Suppressor macrophage (primary cell): ENCODE measurements at regions not wholly inside any gene's neighbourhood (a gene's known extent, or its start where the extent isn't known, plus 50 kb on each side); places are given as distances from the start of the nearest gene placed in this dataset.

Experiments
- DNase-seq, 4 experiments: peaks; one replicate each; pipeline ENCODE4 v3.0.0-alpha.2; 2020 to 2022

DNA sequence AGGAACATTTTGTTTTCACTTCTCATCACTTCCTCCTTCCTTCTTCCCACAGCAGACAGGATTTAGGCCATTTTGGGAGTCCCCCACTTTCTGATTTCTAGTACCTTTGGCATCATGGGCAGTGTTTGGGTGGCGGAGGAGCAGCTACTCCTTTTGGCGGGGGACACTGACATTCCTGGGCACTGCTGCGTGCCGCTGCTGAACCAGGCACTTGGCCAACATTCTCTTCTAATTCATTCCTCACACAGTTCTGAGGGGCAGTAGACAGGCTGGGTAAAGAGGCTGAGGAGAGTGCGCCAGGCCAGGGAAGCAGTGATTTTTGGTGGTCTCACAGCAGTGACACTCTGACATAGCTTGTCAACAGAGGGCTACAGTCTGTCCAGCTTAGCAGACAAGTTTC lies 270.2 kb downstream of the LOXHD1 start:
- no peak for DNase-seq

DNA sequence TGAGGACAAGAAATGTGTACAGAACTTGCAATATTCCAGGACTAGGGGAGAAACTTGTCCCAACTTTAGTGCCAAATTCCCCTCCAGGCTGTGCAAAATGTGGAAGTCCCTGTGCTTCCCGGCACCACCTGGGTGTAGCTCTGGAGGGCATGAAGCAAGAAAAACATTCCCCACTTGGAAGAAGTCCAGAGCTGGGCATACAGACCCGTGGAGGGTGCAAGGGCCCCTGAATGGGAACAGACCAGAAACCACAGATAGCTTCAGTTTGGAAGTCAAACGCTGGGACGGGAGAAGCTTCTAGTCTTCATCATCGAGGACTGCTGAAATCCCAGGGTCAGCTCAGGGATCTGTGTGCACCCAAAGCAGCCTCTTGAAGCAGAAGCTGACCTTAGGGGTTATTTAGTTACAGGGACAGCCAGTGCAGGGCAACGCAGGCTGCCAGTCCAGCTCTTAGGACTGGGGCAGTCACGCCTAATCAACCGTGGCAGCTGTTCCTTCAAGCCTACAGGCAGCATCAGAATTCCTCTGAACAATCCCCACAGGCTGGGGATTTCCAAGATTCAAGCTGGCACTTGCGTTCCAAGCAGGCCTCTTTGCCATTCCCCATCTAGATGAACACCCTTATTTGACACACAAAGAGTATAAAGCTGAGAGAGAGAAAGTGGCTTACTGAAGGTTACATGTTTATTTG lies 269.4 kb downstream of the LOXHD1 start:
- DNase-seq = no peak

GRCh38 chr18:46388286-46388685 lies 268.7 kb downstream of the LOXHD1 start:
- DNase-seq = no peak

- no peak for DNase-seq
Measured at GRCh38 chr18:46392576-46392975, 264.4 kb downstream of the LOXHD1 start.

DNA sequence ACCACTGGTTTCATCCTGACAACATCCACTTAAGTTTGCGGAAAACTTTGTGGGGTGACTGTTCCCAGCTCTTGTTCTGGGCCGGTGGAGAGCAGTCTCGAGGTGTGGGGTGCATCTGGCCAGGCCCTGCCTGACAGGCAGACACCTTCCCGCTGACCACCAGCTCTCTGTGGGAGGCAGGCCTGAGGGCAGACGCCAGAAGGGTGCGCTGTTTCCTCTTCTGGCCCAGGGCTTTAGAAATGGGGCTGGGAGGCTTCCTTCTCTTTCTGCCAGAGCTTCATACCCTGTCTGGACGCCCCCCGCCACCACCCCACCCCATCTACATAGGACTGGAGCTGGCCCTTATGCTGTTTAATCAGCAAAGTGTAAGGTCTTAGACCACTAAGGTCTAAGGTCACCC lies 263.8 kb downstream of the LOXHD1 start:
- DNase-seq = no peak

- DNase-seq = no peak
Measured at GRCh38 chr18:46393961-46394360, 263.1 kb downstream of the LOXHD1 start.

- DNase-seq = no peak
Measured at GRCh38 chr18:46395795-46396194, 261.2 kb downstream of the LOXHD1 start.

DNA sequence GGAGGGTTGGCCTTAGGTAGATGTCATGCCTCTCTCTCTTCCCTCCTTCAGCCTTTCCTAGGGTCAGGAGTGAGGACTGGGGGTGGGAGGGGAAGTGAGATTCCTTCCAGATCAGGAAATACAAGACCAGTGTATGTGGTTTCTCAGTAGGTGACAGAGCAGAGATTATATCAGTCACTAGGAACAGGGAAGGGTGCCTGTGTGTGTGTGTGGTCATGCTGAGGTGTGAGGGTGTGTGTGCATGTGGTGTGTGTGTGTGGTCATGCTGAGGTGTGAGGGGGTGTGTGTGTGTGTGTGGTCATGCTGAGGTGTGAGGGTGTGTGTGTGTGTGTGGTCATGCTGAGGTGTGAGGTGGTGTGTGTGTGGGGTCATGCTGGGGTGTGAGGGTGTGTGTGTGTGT lies 259.8 kb downstream of the LOXHD1 start:
- peak in 1 of 4 experiments; percentile 6 for DNase-seq

GRCh38 chr18:46398005-46398404 lies 259.0 kb downstream of the LOXHD1 start:
- no peak for DNase-seq

DNA sequence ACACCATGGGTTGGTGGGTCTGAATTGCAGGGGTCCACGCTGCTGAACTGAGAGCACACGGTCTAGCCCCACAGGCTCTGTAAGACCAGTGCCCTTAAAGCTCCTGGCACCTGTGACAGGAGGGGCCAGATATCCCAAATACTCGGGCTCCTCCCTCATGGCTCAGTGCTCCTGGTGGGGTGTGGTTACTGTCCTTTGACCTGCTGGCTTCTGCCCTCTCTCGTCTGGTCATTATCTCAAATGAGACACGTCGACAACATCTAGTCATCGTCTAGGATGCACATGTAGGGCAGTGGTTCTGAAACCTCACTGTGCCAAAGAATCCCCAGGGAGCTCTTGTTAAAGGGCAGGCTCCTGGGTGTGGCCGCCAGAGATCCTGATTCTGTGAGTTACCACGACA lies 258.4 kb downstream of the LOXHD1 start:
- no peak for DNase-seq

DNA sequence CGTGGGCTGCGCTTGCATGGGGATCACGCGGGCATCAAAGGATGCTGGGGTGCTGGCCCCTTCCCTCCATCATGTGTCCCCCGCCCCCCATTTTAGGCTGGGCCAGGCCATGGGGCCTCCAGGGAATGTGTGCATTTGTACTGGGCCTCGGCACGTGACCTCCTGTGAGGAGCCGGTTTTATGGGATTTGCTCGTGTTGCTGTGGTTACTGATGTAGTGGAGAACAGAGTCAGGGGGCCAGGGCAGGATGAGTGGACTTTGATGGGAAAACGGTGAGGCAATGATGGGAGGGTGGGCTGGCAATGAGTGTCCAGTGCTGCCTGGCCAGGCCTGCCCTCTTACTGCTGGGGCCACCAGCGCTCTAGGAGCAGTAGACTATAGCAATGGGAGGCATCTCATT lies 257.7 kb downstream of the LOXHD1 start:
- no peak for DNase-seq

DNA sequence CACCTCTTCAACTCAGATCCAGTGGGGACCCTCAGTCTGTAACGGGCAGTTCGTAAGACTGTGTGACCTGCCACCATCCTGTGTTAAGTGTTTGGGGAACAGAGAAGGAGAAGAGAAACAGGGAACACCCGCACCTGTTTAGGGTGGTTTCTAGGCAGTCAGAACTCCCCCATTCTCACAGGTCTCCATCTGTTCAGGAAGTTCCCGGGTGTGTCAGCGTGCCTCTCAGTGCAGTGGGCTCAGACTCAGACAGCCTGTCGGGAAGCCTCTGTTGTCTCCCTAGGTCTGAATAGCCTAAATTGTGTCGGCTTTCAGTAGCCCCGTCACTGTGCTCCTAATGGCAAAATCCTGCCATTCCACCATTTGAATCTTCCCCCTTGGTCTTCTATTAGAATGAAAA lies 256.6 kb downstream of the LOXHD1 start:
- no peak for DNase-seq

DNA sequence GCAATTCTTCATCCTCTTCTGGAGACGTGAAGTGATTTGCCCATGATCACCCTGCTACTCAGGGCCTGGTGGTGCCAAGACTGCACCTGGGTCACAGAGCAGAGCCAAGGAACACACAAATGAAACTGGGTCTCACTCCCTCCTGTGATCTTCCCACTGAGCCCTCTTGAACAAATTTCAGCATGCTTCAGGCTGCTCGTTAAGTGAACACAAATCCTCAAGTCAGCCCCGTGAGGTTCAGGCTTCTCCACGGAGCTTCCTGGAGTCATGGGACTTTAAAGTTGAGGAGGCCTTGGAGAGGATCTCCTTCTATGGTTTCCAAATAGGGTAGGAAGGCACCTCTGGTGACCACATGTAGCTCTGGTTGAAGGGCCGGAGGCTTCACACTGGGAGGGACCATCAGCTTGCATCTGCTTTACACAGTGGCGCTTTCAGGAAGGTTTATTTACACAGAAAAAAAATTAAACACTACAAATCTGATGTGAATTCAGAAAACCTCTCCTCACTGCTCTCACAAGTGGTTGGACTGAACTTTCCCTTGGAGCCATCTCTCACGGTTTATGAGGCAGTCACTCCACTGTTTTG lies 255.4 kb downstream of the LOXHD1 start:
- DNase-seq = no peak

DNA sequence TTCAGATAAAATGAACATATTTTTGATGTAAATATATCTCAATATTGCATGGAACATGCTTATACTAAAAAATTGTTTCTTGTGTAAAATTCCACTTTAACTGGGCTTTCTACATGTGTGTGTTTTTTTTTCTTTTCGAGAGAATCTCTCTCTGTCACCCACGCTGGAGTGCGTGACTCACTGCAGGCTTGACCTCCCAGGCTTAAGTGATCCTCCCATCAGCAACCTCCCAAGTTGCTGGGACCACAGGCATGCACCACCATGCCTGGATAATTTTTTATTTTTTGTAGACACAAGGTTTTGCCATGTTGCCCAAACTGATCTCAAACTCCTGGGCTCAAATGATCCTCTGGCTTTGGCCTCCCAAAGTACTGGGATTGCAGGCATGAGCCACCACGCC lies 254.6 kb downstream of the LOXHD1 start:
- no peak for DNase-seq

DNA sequence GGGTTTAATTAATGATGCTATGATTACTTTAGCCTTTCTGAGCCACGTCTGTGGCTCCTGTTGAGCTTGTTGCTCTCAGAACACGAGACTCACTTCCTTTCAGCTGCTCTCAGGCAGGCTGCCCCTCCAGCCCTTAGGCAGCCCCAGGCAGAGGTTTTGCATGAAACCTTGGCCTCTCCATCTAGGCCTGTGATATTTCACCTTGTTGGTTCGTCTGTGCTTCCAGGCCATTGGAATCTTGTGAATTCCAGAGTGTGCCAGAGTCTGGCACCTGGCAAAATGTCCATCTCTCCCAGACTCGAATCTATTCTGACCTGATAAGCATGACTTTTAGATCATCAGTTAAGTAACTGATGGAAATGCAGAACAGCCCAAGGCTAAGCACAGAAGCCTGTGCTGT lies 254.1 kb downstream of the LOXHD1 start:
- DNase-seq = no peak

DNA sequence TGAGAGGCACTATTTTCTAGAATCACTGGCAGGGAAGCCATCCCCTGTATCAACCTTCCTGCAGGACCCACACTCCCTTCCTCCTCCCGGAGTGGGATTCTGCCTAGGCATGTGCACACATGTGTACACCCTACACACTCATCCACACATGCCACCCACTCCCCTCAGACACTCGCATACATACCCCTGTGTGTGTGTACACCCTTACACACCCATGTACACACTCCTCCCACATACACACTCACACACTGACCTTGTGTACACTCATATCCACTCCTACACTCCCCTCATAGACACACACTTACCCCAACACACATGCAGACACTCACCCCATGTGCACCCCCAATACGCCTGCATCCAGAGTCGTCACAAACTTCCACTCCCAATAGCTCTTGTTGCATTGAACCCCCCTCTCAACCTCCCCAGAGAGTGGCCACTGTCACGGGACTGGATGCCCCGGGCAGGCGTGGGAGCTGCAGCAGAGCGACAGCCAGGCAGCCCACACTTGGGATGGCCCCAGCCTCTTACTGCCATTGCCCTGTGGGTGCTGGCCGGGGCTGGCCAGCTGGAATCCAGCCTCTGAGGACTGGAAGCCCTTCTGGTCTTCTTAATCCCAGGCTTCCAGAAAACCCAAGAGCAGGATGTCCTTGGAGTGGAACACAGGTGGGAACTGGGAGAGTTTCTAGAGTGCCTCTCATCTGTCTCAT lies 251.0 kb downstream of the LOXHD1 start:
- DNase-seq = no peak

DNA sequence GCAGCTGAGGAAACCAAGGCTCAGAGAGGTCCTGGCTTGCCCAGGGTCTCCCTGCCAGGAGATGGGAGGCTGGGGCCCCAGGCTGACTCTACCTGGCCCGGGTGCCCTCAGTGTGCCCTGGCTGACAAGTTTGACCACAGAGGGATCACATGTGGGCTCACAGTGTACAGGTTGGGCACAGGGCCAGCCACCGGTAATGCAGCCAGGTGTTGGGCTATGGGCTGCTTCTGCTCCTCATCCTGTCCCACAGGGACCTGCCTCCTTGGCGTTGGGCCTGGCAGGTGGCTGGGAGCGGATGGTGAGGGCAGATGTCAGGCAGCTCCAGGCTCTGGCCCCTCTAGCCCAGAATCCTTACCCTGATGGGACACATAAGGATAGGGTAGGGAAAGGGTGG lies 250.5 kb downstream of the LOXHD1 start:
- no peak for DNase-seq

- peak in 2 of 4 experiments; percentile 25 to 40 for DNase-seq
Measured at GRCh38 chr18:46407486-46408166, 249.4 kb downstream of the LOXHD1 start.

DNA sequence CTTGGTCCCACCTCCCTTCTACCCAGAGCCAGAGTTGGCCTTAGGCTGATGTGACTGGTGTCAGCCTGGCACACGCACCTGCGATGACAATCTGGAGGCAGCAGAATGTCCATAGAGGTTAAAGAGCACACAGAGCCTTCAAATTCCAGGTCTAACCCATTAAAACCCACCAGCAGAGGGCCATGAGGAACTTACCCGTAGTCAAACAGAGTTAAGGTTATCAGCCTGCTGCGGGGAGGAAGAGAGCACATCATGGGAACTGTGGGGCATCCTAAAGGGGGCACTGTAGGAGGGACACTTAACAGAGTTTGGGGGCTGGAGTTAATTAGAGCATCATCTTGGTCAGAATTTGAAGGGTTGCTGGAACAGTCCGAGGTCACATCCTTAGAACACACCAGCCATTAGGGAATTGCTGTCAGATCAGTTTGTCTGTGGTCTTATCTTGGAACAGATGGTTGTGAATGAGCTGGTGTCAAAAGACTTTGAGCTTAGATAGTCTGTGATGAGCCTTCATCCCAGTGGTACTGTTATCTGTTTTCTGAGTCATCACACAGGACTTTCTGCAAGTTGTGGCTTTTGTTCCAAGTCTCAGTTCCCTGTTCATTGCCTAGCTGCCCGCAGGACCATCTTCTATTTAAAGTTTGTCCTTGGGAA lies 248.6 kb downstream of the LOXHD1 start:
- DNase-seq = peak in 3 of 4 experiments; percentile 6 to 22 (median 21)

DNA sequence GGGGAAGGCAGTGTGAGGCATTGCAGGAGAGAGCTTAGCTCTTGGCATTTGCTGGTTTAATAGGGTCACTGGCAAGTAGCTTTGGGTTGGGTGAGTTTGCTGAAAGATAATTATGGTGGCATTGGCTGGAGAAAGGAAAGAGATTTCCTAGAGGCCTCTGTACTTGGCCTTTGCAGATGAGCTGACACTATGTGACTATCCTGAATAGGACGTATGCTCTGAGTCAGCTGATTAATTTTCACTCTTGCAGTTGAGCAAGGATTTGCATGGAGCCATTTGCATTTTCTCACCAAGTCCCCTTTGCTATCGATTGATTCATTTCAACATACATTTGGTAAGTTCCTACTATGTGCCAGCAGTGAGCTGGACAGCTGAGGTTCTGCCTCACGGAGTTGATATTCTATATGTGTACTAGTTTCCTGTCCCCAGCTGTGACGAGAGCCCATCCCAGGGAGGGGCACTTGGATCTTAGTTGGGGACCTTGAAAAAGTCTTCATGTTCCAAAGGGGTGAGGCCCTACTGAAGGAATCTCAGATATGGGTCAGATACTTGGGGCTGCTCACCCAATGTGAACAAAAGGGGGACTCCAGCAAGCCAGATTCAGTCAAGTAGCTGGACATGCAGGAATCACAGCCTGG lies 245.7 kb downstream of the LOXHD1 start:
- no peak for DNase-seq

- DNase-seq = no peak
Measured at GRCh38 chr18:46411867-46412690, 244.9 kb downstream of the LOXHD1 start.

GRCh38 chr18:46412916-46413315 lies 244.1 kb downstream of the LOXHD1 start:
- no peak for DNase-seq
